GM12892 (cell line): ENCODE measurements at regions not wholly inside any gene's neighbourhood (a gene's known extent, or its start where the extent isn't known, plus 50 kb on each side); places are given as distances from the start of the nearest gene placed in this dataset.

Experiments used
- DNase-seq: peaks from one replicate; pipeline ENCODE4 v3.0.0; 2011; ENCODE audit not compliant: insufficient read length
- FAIRE-seq: peaks from 2 replicates; lab custom pipeline; 2011; peaks lifted over from hg19 to GRCh38; lab: Jason Lieb, UNC
- POLR2A ChIP-seq: IDR thresholded peaks from 2 replicates; pipeline ENCODE4 v1.6.1; 2011; ENCODE audit warnings: low read depth, low read length, control low read depth
- POLR2AphosphoS5 ChIP-seq: IDR thresholded peaks from 2 replicates; pipeline ENCODE4 v1.6.1; 2011; ENCODE audit warnings: low read depth, low read length, control low read depth
- TAF1 ChIP-seq: IDR thresholded peaks from 2 replicates; pipeline ENCODE4 v1.6.1; 2011; ENCODE audit warnings: low read depth, mild to moderate bottlenecking, control low read depth, low read length, borderline replicate concordance

GRCh38 chr15:99508311-99508645 is 57.5 kb upstream of the MEF2A start:
- no peak for DNase-seq
- TF ChIP-seq POLR2AphosphoS5 (no peak), POLR2A (no peak), TAF1 (no peak)
- FAIRE-seq, result no peak

- DNase-seq (no peak), FAIRE-seq (peak; percentile 96)
- no peak for TF ChIP-seq TAF1
- TF ChIP-seq POLR2A, result peak; percentile 17; the same call in 1 of the 2 replicates
- TF ChIP-seq POLR2AphosphoS5, result 0 out of 2 replicates have a peak, but pooled peaks have one; percentile 15
These were observed 56.9 kb upstream of the MEF2A start for GRCh38 chr15:99508852-99509251.

- DNase-seq, result no peak
These were observed 55.9 kb upstream of the MEF2A start for GRCh38 chr15:99509686-99510461.

GRCh38 chr15:99511531-99511865 is 54.3 kb upstream of the MEF2A start:
- TF ChIP-seq POLR2AphosphoS5 (no peak), TAF1 (no peak), POLR2A (no peak)
- FAIRE-seq, result no peak
- no peak for DNase-seq

More at GRCh38 chr15:99509686-99510461, 55.9 kb upstream of the MEF2A start:
- FAIRE-seq, result peak; percentile 84
- TF ChIP-seq TAF1, result no peak
- no peak for TF ChIP-seq POLR2AphosphoS5
- TF ChIP-seq POLR2A, result no peak

GRCh38 chr15:99511866-99512661 is 53.7 kb upstream of the MEF2A start:
- FAIRE-seq (peak; percentile 97), DNase-seq (no peak)
- TF ChIP-seq POLR2AphosphoS5, result peak; percentile 89
- TF ChIP-seq TAF1, result peak; percentile 53; the same call in 1 of the 2 replicates
- peak; percentile 77 for TF ChIP-seq POLR2A

GRCh38 chr15:99514306-99514705 is 51.5 kb upstream of the MEF2A start:
- DNase-seq, result no peak
- no peak for TF ChIP-seq TAF1
- no peak for TF ChIP-seq POLR2AphosphoS5
- no peak for TF ChIP-seq POLR2A
- peak; percentile 83 for FAIRE-seq
